ENCODE measurements at regions not wholly inside any gene's neighbourhood (a gene's known extent, or its start where the extent isn't known, plus 50 kb on each side); places are given as distances from the start of the nearest gene placed in this dataset.

- TF ChIP-seq, protein P1, sequence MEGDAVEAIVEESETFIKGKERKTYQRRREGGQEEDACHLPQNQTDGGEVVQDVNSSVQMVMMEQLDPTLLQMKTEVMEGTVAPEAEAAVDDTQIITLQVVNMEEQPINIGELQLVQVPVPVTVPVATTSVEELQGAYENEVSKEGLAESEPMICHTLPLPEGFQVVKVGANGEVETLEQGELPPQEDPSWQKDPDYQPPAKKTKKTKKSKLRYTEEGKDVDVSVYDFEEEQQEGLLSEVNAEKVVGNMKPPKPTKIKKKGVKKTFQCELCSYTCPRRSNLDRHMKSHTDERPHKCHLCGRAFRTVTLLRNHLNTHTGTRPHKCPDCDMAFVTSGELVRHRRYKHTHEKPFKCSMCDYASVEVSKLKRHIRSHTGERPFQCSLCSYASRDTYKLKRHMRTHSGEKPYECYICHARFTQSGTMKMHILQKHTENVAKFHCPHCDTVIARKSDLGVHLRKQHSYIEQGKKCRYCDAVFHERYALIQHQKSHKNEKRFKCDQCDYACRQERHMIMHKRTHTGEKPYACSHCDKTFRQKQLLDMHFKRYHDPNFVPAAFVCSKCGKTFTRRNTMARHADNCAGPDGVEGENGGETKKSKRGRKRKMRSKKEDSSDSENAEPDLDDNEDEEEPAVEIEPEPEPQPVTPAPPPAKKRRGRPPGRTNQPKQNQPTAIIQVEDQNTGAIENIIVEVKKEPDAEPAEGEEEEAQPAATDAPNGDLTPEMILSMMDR (IDR thresholded peaks at IDR 0.05): no peak
- no peak for TF ChIP-seq POLR2A (IDR thresholded peaks at IDR 0.05)
Measured at GRCh38 chr11:133649040-133649439, 116.7 kb upstream of the OPCML start.
